Fibroblast of skin of left biceps (primary cell): ENCODE measurements at regions not wholly inside any gene's neighbourhood (a gene's known extent, or its start where the extent isn't known, plus 50 kb on each side); places are given as distances from the start of the nearest gene placed in this dataset.
"Not testable (repeated sequence)": the region's sequence is repeated elsewhere in the genome, so short reads cannot be mapped to it uniquely, and the experiment has no call there.

ENCODE experiments used
- DNase-seq, 2 experiments: peaks; one replicate each; pipeline ENCODE4 v3.0.0-alpha.2; 2013; ENCODE audit warnings: low read depth in 2 of 2

DNA sequence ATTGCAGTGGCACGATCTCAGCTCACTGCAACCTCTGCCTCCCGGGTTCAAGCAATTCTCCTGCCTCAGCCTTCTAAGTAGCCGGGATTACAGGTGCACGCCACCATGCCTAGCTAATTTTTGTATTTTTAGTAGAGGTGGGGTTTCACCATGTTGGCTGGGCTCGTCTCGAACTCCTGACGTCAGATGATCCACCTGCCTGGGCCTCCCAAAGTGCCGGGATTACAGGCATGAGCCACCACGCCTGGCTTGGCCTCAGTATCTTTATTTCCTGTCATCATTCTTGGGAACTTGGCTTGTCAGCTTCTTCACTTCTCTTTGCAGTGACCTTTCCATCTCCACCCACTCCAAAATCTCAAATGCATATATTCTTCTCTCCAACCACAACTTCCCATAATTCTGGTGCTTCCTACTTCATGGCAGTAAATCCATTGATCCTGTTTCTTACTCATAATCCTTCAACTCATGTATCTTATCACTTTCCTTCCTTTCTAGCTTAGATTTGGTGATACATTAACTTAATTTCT lies 127.5 kb upstream of the SATB1 start:
- not testable (repeated sequence) for DNase-seq

DNA sequence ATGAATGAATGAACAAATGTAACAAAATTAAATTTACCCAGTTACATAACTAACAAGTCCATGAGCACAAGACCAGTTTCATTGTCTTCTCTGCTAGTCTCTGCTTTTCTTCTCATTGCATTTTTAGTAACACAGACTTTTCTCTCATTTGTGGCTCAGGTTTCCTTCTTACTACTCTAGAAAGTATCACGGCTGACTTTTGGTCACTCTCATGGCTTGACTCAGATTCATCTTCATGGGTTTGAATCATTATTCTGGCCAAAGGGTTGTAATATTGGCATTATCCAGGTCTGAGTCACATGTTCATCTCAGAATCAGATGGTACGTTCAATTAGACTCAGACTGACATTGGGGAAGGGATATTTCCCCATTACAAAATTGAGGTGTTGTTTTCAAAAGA lies 121.5 kb upstream of the SATB1 start:
- DNase-seq, result no peak

DNA sequence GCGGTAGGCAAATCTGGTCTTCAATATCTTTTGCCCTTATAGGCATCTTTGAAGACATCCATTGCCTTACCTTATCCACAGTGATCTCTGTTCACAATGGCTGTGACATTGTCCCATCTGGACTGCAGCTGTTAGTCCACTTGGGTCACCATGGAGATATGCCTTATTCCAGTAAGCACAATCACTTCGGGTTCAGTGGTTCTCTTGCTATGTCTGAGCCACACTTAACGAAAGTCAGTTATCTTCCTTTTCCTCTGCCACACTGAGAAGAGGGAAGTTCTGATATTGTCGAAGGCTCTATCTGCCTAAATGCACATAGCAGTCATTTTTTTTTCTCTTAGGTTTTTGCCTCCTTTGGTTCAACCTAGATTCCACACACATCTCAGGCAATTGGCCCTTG lies 119.0 kb upstream of the SATB1 start:
- DNase-seq, result no peak

DNA sequence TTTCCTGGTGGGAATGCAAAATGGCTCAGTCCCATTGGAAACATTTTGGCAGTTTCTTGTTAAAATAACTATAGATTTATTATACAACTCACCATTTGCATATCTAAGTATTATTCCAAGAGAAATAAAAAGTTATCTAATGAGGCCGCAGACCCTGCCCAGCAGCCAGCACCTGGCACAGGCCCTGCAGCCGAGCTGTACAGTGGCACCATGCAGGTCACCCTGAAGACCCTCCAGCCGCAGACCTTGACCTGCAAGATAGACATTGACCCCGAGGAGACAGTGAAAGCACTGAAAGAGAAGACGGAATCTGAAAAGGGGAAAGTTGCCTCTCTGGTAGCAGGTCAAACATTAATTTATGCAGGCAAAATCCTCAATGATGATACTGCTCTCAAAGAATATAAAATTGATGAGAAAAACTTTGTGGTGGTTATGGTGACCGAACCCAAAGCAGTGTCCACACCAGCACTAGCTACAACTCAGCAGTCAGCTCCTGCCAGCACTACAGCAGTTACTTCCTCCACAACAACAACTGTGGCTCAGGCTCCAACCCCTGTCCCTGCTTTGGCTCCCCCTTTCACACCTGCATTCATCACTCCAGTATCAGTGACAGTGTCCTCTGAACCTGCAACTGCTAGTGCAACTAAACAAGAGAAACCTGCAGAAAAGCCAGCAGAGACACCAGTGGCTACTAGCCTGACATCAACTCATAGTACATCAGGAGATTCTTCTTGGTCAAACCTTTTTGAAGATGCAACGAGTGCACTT lies 113.5 kb upstream of the SATB1 start:
- DNase-seq, result no peak

DNA sequence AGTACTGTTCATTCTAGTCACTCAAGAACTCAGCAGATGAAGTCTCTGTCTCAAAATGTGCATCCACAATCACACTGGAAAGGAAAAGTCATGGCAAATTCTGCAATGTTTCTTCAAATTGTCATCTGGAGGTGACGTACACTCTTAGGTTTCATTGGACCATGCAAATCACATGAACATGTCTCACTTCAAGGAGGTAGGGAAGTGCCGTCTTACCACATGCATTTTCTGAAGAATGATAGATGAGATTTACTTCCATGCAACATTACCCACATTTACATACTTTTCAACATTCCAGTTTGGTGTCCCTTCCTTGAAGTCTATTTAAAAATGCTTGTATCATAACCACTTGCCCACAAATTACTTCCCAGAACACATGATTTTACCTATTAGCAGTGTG lies 107.9 kb upstream of the SATB1 start:
- no peak for DNase-seq

DNA sequence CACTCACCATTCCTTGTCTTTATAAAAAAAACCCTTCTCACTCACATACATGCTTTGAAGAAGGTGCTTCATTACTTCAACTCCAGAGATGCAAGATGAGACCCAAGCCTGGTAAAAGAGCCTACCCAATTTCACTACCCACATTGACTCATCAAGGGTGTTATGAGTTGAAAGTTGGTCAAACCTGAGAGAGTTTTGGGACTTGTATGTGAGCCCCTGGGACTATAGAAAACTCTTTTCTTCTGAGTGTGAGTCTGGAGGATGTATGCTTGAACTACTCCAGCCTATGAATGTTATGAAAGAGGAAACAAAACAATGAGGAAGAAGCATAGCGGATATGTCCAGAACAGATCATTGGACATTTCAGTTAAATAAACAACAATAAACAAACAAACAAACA lies 106.5 kb upstream of the SATB1 start:
- no peak for DNase-seq

DNA sequence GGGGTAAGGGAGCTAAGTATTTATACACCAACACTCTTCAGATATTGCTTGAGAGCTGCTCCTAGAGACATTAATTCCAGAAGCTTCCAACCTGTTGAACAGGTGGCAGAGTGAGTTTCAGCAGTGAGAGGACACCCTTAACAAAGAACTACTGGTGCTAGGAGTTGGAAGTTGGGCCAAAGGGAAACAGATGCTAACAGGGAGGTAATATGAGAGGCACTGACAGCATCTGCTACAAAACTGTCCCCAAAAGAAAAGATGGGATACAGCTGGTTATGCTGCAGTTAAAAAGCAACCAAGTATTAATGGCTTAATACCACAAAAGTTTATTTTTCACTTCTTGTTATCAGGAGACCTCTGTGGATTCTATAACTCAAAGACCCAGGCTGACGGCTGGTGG lies 104.5 kb upstream of the SATB1 start:
- DNase-seq, result no peak

DNA sequence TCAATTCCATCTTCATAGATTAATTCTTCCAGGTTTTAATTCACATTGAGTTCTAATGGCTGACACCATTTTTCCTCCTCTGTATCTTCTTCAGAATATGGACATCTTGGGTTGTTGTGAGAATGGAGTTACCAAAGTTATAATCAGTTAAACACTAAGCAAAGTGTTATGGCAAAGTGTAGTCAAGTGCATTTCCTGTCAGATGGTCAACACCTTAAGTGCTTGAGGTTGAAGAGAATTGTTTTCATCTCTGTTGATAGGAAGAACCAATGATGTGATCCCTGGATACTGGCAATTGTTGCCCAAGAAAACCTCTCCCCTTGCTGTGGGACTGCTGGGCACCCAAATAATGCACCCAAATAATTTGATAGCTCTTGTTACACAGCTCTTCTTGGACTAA lies 102.6 kb upstream of the SATB1 start:
- no peak for DNase-seq

DNA sequence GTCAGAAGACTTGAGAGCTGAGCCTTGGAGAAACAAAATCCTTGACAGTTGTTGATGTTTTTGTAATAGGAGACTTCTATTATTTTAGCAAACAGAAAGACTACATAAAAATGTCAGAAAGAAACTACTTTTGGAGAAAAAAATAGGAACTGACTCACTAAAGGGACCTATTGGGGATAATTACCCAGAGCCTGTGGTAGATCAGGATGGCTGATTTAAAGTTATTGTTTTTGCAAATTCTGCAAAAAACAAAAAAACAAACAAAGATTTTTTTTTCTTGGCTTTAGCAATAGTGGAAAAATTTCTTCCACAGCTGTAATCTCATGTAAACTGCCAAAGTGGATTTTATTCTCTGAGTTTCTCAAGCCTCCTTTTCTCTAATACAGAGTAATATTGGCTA lies 101.5 kb upstream of the SATB1 start:
- no peak for DNase-seq

DNA sequence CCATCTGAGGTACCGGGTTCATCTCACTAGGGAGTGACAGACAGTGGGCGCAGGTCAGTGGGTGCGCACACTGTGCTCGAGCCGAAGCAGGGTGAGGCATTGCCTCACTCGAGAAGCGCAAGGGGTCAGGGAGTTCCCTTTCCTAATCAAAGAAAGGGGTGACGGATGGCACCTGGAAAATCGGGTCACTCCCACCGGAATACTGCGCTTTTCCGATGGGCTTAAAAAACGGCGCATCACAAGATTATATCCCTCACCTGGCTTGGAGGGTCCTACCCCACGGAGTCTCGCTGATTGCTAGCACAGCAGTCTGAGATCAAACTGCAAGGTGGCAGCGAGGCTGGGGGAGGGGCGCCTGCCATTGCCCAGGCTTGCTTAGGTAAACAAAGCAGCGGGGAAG lies 91.0 kb upstream of the SATB1 start:
- not testable (repeated sequence) for DNase-seq

DNA sequence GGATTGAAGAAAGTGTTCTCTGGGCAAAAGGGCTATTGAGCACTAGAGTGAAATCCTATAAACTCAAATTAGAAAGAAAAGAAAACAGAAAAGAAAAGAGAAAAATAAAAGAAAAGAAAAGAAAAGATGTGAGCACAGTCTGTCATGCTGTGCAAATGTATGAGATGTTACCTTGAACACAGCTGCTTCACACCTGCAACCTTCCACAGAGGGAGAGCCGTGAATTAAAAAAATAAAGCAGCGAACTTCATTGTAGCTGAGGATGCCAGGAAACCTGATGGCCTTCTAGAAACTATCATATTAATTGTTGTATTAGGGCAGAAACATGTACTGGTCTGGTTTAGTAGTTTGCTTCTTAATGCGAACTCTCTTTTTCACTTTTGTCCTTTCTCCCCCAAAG lies 88.0 kb upstream of the SATB1 start:
- DNase-seq, result no peak

DNA sequence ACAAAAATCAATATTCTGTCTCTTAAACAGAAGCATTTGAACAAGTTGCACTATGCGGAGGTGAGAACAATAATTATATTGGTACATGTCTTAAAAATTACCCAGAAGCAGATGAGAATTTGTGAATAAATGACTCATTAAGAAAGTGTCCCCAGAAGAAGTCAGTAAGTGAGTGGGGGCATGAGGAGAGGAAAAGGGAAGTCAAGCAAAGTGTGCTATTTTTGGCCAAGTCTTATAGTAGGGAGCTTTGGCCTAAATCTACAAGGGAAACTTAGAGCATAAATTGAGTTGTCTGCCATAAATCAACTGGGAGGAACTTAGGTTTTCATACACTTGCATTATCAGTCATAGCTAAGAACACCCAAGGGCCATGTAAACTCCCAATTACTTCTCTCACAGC lies 86.9 kb upstream of the SATB1 start:
- DNase-seq, result no peak

DNA sequence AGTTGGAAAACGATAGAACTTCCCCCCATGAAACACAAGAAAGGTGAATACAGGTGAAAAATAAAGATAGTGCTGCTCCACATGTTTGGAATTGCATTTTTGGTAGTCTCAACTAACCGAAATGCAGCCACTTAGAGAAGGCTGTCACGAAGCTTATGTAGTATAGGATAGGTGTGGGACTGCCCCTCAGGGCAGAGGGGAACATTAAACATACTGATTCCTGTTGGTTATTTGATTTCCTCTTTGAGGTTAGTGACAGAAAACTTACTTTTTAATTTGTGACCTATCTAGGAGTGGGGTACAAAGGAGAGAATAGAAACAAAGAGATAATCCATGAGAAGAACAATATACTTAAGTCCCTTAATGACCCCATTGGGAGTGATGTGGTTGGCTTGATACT lies 85.8 kb upstream of the SATB1 start:
- DNase-seq, result no peak

DNA sequence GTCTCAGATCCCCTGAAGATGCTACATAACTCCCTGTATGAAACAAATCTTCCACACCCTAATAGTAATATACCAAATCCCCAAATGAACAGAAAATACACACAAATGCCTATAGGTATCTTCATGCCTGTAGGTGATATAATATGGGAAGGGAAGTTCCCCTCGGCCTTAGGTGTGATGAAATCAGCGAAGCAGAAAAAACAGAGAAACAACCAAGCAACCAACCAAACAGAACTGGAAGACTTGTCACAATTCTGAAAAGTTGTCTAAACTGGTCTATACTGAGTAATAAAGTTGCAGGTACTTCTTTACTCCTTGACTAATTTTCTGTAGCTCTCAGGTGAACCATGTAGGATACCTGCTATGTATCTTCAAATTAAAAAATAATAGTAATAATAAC lies 82.2 kb upstream of the SATB1 start:
- no peak for DNase-seq

DNA sequence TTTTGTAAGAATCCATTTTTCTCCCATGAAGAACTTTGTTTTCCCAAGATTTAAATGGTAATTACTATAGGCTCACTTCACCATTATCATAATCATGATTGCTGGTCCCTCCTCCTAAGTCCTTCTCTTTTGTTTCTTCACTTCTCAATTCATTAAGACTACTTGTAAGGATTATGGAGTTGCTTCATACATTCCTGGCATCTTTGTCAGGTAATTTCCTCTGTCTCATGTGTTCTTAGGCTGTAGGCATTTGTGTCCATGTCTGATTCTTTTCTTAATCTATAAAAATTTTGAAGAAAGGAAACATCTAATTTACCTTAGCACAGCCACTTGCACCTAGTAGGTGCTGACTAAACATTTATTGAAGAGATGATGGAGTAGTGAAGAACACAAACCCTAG lies 79.9 kb upstream of the SATB1 start:
- no peak for DNase-seq

DNA sequence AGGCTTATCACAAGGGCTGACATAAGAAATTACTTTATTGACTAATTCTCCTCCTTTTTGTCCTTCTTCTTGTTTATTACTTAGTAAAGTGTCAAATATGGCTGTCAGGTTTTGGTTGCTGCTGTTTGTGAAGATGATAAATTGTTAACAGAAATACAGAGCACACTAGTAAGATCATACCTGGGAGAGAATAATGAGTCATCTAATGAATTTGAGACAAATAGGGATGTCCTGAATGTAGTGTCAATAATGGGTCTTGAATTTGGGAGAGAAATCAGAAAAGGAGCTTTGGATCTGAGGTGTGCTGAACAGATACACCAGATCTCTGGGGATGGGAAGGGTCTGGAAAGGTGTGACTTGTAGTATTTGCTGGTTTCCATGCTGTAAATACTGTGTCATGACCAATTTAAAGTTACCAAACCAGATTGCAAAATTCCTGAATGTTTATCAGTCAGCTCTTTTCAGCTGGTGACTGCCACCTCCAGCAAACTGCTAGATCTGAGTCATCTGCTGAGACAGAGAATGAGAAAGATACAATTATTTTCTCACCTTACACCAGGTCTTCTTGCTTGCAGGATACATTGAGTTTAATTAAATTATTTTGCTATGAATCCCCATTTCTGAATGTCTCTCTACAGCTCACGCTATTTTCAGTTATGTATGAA lies 76.7 kb upstream of the SATB1 start:
- DNase-seq, result no peak

DNA sequence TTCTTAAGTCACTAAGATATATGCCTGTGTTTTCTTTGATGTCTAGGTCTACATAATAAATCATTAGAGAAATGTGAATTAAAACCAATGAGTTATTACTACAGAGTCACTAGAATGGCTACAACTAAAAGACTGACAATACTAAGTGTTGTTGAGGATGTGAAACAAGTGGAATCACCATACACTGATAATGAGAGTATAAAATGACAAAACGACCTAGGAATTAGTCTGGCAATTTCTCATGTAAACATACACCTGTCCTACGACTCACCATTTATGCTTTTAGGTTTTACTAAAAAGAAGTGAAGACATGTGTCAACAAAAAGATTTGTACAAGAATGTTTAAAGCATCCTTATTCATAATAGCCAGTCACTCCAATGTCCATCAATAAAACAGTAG lies 75.2 kb upstream of the SATB1 start:
- DNase-seq, result no peak

DNA sequence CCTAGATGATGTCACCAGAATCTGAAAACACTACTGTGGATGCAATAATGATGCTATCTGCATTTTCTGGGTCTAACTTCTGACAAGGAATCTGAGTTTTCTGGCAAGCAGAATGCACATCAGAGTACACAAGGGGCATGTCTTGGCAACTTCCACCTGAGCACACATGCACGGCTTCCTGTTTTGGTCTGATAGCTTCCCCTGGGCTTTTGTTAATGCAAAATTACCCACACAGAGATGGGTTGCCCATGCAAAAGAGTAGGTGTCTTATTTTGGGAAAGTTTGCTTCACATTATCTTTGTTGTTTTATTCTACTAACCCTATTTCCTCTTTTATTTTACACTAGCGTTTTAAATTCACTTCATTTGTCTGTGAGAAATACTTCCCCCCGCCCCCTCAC lies 74.2 kb upstream of the SATB1 start:
- no peak for DNase-seq

DNA sequence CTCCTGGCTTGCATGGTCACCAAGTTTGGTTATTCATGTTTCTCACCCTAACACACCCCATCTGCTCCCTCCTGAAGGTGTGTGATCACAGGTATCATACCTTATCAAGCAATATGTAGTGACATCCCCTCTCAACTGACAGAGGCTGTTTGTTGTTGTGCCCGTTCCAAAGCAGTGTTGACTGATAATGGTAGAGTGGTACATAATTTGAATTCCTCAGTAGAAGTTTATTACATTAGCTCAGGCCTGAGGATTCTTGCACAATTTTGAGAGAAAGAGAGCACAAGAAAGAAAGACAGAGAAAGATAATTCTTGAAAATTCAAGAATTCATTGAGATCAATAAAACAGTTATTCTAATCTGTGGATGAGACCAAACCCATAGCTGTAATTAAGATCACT lies 69.1 kb upstream of the SATB1 start:
- no peak for DNase-seq

DNA sequence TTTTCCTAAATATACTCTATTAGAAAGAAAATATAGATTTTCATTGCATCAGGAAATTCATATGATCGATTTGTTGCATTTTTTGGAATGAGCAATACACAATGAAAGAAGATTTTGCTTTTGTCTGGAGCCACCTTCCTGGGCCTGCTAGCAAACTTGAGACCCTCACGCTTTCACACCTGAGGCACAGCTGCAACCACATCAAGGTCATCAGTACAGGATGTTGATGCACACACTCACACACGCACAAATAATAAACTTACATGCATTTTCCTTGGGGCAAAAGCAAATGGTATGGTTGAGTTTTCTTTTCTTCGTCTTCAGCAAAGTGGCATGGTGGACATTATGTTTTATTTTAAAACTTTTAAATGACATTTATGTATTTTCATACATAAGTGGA lies 64.8 kb upstream of the SATB1 start:
- DNase-seq, result no peak

DNA sequence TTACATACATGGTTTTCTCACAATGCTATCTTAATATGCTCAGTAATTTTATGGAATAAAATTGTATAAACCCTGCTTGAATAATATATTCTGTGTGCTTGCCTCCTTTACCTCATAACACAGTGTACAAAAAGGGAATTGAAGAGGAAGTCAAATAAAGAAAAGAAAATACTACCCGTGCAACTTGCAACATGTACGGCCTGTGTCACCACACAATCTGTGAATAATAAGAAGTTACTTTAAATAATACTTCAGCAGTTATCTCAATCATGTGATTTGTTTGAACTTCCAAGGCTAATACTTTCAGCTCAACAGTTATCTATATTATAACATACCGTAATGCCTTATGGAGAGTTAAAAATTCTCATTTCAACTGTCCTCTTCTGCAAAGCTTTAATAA lies 58.1 kb upstream of the SATB1 start:
- DNase-seq, result no peak

DNA sequence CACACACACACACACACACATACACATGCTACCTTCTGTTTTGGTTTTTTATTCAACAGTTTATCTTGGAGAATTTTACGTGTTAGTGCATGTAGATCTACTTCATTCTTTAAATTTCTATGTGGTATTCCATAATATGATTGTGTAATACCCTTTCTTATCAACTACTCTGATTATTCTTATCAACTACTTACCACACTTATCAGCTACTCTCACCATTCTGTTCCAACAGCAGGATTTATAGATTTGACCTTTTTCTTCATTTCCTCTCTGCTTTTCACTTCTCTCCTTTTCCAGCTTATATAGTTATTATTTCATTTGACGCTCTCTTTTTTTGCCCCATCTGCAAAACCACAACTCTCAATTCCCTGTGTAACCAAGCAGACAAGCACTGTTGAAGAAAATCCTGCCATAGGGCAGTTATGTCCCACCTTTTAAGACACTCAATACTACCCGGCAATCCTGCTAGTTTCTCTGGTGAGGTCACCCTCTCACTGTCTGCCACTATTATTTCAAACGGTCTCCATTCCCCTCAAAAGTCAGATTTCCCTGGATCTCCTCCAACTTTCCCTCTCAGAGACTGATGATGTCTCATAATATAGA lies 56.9 kb upstream of the SATB1 start:
- DNase-seq, result no peak

DNA sequence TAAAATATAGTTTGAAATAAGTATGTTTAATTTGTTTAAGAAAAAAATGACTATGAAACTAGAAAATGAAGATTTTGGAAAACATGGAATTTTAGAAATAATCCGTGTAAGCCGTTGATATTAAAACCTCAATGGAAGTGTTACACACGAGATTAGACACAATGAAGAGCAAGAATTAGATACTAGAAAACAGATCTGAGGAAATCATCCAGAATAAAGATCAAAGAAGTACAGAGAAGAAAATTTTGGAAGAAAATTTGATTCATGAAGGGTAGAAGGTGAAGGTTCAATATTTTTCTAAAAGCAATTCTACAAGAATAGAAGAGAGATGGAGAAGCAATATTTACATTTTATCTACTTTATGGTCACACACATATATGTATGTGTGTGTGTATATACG lies 52.5 kb upstream of the SATB1 start:
- DNase-seq, result no peak
